ENCODE measurements at regions not wholly inside any gene's neighbourhood (a gene's known extent, or its start where the extent isn't known, plus 50 kb on each side); places are given as distances from the start of the nearest gene placed in this dataset.

DNA sequence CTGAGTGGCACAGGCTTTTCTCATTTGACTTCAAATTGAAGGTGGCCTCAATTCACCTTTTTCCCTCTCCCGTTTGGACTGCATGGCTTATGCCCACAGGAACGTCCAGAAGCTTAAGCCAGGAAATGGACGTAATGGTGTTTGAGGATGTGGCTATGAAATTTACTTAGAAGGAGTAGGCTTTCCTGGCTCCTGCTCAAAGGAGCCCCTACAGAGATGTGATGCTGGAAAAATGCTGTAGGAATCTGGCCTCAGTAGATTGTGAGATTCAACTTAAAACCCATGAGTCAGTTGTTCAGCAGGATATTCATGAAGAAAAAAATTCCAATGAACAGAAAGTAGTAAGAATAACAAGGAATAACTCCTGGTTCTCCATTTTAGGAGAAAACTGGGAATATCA lies 129.0 kb downstream of the ICOS start:
- TF ChIP-seq, protein P1, sequence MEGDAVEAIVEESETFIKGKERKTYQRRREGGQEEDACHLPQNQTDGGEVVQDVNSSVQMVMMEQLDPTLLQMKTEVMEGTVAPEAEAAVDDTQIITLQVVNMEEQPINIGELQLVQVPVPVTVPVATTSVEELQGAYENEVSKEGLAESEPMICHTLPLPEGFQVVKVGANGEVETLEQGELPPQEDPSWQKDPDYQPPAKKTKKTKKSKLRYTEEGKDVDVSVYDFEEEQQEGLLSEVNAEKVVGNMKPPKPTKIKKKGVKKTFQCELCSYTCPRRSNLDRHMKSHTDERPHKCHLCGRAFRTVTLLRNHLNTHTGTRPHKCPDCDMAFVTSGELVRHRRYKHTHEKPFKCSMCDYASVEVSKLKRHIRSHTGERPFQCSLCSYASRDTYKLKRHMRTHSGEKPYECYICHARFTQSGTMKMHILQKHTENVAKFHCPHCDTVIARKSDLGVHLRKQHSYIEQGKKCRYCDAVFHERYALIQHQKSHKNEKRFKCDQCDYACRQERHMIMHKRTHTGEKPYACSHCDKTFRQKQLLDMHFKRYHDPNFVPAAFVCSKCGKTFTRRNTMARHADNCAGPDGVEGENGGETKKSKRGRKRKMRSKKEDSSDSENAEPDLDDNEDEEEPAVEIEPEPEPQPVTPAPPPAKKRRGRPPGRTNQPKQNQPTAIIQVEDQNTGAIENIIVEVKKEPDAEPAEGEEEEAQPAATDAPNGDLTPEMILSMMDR (conservative IDR thresholded peaks at IDR 0.05) = no peak
- H3K4ac ChIP-seq (ENCODE audit: low read depth, low read length) = no peak overlapping the region
- no peak overlapping the region for H3K14ac ChIP-seq (ENCODE audit: insufficient read depth, low read length)
- no peak overlapping the region for H3K27ac ChIP-seq (ENCODE audit: insufficient read length, low read depth, low read length)
- H2BK12ac ChIP-seq (ENCODE audit: insufficient read length, low read depth, low read length) = no peak overlapping the region
- H3K18ac ChIP-seq (ENCODE audit: insufficient read length, low read depth, low read length) = no peak overlapping the region
- no peaks in the 10 kb centered on the region for H3K79me1 ChIP-seq (ENCODE audit: insufficient read depth, low read depth, low read length, poor library complexity, severe bottlenecking)
- no peak overlapping the region for H3T11ph ChIP-seq (ENCODE audit: low read length)
- H4K8ac ChIP-seq (replicated peaks; ENCODE audit: insufficient read length, low read depth, low read length) = no peak overlapping the region
- H4K91ac ChIP-seq (ENCODE audit: insufficient read length, low read depth, low read length) = no peak overlapping the region
- DNase-seq = no peak
- H2BK20ac ChIP-seq (ENCODE audit: low read depth, low read length, poor library complexity, severe bottlenecking) = no peak overlapping the region
- H3K23me2 ChIP-seq (ENCODE audit: insufficient read length, low read depth, low read length, poor library complexity, severe bottlenecking) = no peaks in the 10 kb centered on the region
- H3K23ac ChIP-seq (ENCODE audit: insufficient read length, low read depth, low read length) = no peak overlapping the region
- Mint-ChIP-seq H3K4me3 (no peak overlapping the region), H3K27ac (peak overlapping the region in 1 of 3 experiments; percentile 35; a peak in 1 of 7 replicates), H3K4me1 (peaks cover 0 to 6% of the 10 kb centered on the region in 2 experiments; a peak in 2 of 4 replicates), H3K27me3 (ENCODE audit: low read depth) (no peaks in the 10 kb centered on the region; the same call in 1 of the 2 replicates), H3K9me3 (peaks cover 7 to 8% of the 10 kb centered on the region in 2 experiments), H3K36me3 (ENCODE audit: insufficient read depth in 1 of 3, low read depth in 3 of 3) (peaks cover 0 to 11% (median 0%) of the 10 kb centered on the region in 3 experiments; a peak in 2 of 7 replicates)
- no peak overlapping the region for H2AK5ac ChIP-seq (ENCODE audit: insufficient read length, low read length)
- H3K79me2 ChIP-seq (ENCODE audit: insufficient read depth, low read length) = no peaks in the 10 kb centered on the region
- H3K9ac ChIP-seq (ENCODE audit: extremely low read depth, insufficient read length, low read length) = no peak overlapping the region
- no peaks in the 10 kb centered on the region for H3K27me3 ChIP-seq (ENCODE audit: insufficient read depth, low read length)
- H4K5ac ChIP-seq (ENCODE audit: insufficient read length, low read depth, low read length) = no peak overlapping the region
- H2AFZ ChIP-seq (ENCODE audit: low read length) = no peak overlapping the region
- WGBS (ENCODE audit: extremely low coverage, insufficient read length, low lambda C conversion rate) = no CpG with 5 or more reads among the region's 3 CpGs
- H2BK5ac ChIP-seq (ENCODE audit: insufficient read length, low read length) = no peak overlapping the region
- H3K9me3 ChIP-seq (ENCODE audit: control insufficient read depth, low read depth, low read length) = no peaks in the 10 kb centered on the region
- H2BK15ac ChIP-seq (ENCODE audit: low read depth, low read length) = no peak overlapping the region
- no peaks in the 10 kb centered on the region for H3K4me1 ChIP-seq (ENCODE audit: insufficient read depth, low read length)
- no peak overlapping the region for H2BK120ac ChIP-seq (ENCODE audit: low read depth, low read length, poor library complexity, severe bottlenecking)
- no peaks in the 10 kb centered on the region for H4K20me1 ChIP-seq (ENCODE audit: control insufficient read depth, insufficient read depth, insufficient read length)
- H3K4me2 ChIP-seq (ENCODE audit: insufficient read depth, insufficient read length, low read length) = no peak overlapping the region
- H3K56ac ChIP-seq (ENCODE audit: insufficient read length, low read depth, low read length) = no peak overlapping the region

Measured in H9 (cell line).